ENCODE measurements at regions not wholly inside any gene's neighbourhood (a gene's known extent, or its start where the extent isn't known, plus 50 kb on each side); places are given as distances from the start of the nearest gene placed in this dataset.
A peak's percentile ranks its signal among the peaks of the same experiment; 100 is the strongest.

DNA sequence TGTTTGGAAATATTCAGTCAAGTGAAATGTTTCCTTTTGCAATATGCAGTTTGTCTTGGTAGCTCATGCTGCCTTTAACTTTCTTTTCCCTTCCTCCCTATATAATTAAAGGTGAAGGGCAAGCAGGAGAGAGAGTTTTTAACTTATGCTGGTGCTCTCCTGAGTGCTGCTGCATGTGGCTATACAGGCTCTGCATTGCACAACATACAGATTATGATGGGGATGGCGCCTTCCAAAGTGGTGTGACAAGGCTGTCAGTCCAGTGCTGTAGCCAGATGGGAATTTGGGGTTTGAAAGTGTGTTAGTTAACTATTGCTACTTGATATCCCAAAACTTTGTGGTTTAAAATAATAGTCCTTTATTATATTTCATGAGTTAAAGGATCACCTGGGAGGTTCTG lies 199.0 kb downstream of the ATP23 start:
- no peak for DNase-seq

DNA sequence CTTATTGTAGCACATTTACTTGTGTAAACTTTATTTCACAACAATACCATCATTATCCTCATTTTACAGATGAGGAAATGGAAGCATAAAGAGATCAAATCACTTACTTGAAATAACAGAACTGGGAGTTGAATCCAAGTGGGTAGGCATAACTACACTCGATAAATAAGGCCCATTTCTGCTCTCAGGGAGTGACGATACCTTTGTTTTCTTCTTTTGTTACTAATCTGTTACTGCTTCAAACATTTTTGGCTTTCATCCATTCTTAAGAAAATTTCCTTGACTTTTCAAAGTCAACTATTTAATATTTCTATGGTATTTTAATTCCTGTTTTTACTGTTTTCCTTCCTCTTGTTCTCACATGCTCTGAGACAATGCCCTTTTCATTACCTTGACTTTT lies 201.6 kb downstream of the ATP23 start:
- no peak for DNase-seq

DNA sequence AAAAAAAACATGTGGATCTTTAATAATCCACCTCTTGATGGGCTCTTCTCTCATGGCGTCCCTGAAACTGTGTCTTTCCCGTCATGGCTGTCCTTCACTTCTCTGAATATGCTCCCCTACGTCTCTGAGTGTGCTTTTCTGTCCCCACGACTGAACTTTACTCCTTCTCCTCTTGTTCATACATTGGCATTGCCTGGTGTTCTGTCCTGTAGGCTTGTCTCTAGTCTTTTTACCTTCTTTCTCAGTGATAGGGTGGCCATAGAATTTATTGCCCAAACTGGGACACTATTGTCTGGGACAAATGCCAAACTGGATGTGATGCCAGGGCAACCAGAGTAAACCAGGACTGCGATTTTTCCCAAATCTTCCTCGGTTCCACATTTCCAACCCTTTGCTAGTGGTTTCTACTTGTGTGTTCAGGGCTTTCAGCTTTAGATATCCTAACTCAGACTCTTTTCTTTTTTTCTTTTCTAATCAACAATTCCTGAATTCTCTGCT lies 202.2 kb downstream of the ATP23 start:
- no peak for DNase-seq

DNA sequence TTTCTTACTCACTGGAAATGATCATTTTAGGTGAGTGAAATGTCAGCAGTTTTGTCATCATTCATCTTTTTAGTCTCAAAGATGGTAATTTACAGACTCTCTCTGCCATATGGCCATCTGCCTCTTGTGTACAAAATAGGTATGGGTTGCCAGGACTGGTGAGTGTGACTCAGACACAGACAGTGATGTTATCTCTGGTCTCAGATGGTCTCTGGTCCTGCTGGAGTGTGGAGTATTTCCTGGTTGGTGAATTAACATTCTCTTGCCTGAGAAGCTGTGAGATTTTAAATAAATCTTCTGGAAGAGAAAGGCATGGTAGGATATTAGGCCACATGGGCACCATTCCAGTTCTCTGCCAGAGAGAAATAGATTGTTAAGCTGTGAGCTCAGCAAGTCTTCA lies 207.0 kb downstream of the ATP23 start:
- DNase-seq, result peak; percentile 18

DNA sequence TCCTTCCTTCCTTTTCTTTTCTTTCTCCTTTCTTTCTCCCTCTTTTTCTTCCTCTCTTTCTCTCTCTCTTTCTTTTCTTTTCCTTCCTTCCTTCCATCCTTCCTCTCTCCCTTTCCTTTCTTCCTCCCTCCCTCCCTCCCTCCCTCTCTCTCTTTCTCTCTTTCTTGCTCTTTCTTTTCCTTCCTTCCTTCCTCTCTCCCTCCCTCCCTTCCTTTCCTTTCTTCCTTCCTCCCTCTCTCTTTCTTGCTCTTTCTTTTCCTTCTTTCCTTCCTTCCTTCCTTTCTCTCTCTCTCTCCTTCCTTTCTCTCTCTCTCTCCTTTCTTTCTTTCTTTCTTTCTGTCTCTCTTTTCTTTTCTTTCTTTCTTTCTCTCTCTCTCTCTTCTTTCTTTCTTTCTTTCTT lies 207.6 kb downstream of the ATP23 start:
- no peak for DNase-seq

DNA sequence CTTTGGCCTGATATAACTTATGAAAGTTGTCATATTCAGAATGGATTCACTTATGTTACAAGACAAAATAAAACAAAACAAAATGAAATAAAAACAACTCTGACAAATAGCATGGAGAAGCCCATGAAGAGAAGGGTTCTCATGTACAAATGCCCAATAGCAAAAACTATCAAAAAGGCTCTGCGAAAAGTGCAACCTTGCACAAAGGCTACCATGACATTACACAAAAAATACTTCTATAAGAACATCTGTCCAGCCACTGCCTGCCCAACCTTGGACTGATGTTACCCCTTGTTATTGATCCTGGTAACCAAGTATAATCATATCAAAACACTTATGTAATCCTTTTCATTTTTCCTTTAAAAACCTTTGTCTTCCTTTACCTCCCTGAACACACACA lies 213.0 kb downstream of the ATP23 start:
- no peak for DNase-seq

DNA sequence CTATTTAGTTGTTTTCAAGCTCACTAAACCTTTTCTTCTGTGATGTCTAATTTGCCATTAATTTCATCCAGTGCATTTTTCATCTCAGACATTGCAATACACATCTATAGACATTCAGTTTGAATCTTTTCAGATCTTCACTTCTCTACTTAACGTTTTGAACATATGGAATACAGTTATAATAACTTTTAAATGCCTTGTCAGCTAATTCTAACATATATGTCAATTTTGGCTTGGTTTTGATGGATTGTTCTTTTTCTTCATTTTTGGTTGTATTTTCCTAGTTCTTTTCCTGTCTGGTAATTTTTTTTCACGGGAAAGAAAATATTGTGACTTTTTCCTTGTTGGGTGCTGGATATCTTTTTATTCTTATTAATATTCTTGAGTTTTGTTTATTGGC lies 215.3 kb downstream of the ATP23 start:
- no peak for DNase-seq

DNA sequence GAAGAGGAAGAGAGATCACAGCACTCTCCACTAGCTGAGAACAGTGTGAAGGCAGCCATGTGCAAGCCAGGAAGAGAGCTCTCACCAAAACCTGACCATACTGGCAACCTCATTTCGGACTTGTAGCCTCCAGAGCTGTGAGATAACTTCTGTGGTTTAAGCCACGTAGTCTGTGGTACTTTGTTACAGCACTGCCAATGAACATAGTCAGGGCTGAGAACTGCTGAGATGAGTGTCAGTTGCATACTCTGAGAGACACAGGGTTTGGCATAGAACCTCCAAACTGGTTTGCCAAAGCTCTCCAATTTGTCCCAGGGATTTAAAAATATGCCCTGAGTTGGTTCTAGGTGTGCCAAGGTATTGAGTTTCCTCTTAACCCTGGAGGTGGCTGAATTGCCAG lies 218.6 kb downstream of the ATP23 start:
- DNase-seq, result no peak

DNA sequence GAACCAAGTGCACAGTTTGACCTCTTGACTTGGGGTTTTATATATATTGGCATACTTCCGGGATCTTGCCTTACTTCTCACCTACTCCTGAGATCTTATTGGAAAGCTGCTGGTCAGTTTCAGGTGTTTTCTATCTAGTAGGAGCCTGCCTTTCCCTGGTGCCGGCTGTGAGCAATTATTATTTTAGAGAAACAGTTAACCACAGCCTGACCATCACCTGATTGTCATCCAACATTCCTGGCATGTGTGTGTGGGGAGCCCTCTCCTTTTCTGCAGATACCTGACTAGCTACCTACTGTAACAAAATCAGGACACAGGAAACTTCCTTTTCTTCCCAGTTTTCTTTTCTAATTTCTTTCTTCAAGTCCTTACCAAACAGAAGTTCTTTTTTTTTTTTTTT lies 220.4 kb downstream of the ATP23 start:
- DNase-seq, result no peak

DNA sequence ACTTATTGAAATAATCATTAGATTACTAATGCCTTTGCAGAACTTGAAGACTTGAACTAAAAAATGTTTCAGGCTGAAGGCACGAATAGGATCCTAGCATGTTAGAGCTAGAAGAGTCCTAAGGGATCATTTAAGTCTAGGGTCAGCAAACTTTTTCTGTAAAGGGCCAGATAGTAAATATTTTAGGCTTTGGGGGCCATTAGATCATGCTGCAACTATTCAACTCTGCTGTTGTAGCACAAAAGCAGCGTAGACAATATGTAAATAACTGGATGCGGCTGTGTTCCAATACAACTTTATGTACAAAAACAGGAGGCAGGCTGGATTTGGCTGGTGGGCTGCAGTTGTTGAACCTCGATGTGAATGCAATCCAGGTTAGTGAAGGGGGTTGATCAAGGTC lies 221.7 kb downstream of the ATP23 start:
- DNase-seq, result no peak

DNA sequence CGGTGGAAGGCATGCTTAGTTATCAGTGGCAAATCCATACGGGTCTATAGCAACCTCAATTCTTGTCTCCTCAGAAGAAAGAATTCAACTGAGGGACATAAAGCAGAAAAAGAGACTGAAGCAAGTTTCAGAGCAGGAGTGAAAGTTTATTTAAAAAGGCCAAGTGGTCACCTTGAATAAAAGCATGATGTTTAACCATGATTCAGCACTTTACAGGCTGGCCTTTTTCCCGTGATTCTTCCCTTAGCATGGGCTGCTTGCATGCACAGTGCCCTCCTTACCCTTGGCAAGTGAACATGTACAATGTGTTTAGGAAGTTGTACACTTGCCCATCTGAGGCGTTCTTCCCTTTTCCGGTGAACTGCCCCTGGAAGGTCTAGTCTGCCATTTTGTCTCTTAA lies 225.3 kb downstream of the ATP23 start:
- no peak for DNase-seq

DNA sequence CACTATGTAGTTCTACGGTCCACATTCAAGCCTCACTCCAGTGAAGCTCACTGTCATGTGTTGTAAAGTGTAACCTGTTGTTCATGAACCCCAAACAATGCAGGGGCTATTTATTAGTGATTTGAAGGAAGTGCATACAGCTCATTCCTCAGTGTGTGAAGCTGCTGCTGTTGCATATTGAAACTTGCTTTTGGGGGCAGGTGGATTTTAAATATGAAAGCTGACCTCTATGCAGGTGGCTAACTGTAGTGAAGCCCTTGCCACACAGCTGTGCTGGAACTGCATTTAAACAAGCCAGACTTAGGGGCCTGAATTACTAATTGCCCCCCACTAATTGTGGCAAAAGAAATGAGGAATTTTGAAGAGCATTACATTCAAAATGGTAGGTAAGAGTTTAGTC lies 226.3 kb downstream of the ATP23 start:
- DNase-seq, result no peak

DNA sequence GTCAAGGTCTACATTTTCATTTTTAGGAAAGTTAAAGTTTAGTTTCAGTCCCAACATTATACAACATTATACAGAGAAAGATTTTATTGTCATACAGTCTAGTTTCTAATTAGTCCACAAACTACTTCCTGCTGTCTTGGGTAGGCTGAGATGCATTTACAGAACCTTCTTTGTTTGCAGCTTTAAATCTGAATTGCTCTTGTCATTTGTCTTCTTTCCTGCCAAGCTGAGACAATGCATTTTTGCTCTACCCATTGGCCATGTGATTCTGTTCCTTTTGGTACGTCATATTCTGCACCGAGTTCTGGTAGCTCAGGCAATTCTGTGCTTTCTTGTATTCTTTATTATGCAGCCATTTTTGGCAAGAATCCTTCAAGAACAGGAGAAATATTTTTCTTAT lies 228.5 kb downstream of the ATP23 start:
- DNase-seq, result no peak

DNA sequence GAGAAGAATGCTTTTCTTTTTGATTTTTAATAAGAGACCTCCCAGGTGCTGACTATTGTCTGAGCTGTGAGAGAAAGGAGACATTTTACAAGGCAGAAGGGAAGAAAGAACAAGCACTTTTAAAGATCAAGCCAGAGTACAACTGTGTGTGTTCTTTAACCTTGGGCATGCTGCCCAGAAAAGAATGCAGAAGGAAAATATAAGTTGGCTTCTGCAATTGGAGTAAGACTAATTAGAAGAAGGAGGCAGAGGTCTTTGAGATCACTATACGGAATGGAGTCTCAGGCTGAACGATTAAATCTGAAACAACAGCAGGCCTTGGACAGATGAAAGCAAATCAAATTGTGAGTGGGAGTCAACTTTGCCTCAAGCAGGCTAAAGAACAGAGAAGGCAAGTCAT lies 230.5 kb downstream of the ATP23 start:
- DNase-seq, result no peak

DNA sequence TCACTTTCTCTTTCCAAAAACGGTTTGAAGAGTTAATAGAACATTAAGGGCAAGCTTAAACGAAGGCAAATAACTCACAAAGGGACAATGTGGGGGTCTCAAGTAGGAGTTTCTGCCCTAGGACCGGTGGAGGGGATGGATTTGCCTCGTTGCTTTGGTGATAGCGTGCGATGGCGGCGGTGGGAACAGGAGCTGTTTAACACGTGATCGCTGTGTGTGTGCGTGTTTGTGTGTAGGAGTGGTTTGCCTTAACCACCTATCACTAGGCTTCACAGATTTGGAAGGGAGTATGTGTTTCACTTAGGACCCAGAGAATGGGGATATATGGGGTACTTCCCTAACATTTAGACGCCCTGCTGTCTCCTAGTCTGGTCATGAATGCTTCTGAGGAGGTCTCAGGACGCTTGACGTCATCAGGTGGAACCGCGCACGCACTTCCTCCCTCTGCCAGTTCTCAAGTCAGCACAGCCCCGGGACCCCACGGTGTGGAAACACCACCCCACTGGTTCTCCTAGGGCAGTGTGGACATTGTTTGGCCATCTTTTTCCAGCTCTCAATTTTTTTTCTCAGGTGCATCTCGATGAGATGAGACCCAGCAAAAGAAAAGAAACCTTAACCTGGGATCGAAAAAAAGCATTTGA lies 231.2 kb downstream of the ATP23 start:
- no peak for DNase-seq

DNA sequence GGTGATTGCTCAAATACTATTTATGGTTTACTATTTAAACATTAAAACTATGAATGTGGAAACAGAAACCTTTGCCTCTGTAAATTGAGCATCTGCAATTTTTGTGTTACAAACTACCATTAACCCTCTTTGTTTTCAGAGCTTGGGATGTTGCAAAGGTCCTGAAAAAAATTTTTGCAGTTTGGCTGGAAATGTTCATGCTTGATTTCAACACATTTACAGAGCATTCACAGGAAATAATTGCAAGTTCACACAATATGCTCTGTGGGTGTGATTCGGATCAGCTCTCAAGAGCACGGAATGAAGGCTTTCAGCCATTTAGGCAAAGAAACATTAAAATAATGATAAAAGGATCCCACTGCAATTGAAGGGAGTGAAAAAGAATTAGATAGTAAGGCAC lies 232.9 kb downstream of the ATP23 start:
- DNase-seq, result no peak

DNA sequence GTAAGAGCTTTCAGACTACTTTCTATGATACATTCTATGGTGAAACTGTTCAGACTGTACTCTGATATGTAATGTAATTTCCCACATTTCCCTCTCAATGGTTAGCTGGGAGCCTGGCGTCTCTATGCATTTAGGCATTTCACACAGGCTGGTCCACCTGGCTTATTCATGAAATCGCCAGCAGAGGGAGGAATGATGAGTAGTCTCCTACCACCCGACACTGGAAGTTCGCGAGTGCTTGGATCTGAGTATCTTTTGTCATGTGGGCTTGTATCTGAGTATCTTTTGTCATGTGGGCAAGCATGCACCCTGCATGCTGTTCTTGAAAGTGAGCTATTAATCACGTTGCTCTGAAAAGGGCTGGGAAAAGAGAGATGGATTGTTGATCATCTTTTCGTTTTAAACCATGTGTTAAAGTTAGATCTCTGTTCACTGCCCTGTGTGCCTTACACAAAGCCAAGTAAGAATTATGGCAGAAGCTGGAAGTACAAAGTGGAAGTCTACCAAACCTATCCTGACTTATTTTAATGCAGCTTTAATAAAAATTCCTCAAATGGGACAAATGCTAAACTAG lies 235.0 kb downstream of the ATP23 start:
- DNase-seq, result peak; percentile 60

DNA sequence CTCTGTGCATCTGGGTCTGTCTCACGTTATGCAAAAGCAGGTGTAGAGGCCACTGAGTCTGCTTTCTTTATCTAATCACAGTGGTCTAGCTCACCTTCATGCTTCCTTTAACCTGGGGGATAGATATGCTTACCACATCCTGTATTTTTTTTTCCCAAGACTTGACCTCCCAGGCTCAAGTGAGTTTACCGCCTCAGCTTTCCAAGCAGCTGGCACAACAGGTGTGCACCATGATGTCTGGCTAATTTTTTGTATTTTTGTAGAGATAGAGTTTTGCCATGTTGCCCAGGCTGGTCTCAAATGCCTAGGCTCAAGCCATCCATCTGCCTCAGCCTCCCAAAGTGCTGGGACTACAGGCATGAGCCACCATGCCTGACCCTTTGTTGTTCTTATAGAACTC lies 236.0 kb downstream of the ATP23 start:
- DNase-seq, result no peak

DNA sequence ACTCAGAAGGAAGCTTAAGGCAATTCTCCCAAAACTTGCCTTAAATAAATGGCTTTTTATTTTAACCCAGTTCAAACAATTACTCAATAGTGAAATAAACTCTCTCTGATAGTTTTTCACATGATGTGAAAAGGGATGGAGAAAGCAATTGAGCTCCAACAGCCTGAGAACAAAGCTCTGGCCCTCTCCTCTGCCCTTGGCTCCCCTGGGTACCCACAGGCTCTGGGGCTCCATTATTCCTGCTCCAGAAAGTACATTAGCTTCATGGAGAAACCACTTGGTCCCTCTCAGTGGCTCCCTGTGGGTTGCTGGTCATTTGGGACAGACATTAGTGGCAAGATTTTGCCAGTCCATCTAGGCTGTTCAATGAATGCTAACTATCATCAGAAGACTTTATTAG lies 242.8 kb downstream of the ATP23 start:
- DNase-seq, result no peak

DNA sequence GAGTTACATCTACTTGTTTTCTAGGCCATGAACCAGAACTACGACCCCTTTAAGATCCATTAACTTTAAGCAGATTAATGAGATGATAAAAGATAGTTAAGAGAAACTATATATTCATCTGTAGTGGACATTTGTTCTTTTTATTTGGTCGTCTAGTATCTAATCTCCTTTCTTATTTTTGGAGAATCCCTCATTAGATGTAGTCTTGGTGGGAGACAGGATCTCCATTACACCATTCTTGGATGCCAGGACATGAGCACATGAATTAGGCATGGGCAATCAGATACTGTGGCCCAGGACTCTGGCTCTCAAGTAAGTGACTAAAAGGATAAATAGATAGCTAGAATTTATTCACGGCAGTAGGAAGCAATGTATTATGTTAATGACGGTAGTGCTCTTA lies 245.0 kb downstream of the ATP23 start:
- no peak for DNase-seq

DNA sequence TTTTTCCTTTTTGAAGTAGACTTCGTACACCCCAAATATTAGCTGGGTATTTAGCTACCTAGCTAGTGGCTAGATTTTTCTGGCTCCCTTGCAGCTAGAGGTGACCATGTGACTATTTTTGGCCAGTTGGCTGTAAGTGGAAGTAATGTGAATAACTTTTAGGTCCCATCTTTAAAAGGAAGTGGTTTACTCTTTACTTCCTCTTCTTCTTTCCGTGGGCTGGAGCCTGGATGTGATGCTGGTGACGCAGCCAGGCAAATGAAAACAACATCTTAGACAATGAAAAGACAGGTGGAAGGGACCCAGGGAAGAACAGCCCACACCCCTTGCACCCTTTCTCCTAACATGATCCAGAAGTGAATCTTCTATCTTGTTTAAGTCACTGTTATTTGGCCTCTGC lies 245.5 kb downstream of the ATP23 start:
- peak; percentile 18 for DNase-seq

DNA sequence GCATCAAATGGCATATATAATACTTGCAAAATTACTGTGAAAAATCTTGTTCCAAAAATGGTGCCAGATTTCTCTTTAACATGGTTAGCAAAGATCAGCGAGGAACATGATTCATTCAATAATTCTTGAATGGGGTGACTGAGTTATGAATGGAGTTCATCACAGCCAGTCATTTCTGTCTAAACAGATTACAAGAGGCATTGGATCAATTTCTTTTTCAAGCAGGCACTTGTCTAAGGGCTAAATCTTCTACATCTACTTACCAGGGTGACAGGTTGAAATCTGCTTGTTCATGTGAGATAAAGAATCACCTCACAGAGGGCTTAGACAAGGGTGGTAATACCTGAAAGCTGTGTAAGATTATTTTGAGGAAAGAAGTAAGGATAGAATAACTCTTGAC lies 247.7 kb downstream of the ATP23 start:
- DNase-seq, result no peak

DNA sequence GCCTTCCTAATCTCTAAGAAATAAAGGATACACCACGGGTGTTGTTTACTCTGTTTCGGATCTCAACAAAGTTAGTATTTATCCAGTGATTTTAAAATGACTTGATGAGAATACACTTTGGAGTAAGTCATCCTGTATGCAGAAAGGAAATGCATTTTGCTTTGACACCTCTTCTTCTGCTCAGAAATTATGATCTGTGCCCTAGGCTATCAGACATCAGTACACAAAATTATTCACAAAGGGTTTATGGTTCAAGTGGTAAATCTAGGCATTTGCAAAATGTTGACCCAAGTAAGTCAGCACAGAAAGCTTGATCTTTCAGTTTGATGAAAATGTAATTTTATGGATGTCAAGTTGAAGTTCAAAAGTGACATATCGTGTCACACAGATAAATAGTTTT lies 248.5 kb downstream of the ATP23 start:
- no peak for DNase-seq

DNA sequence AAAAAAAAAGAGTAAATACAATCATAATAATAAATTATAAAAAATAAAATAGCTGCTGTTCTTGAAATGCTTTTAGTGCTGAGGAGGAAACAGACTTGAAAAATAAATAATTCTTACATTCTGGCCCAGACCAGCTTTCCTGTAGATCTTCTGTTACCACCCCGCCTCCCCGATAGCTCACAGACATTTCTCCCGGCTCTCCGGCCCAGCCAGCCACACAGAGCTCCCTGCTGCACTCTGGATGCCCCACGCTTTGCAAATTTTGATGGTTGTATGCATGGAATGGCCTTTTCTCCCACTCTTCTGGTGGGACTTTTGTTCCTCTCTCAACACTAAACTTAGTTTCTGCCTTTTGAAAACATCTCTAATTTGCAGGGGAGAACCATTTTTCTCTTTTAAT lies 249.3 kb downstream of the ATP23 start:
- DNase-seq, result no peak

DNA sequence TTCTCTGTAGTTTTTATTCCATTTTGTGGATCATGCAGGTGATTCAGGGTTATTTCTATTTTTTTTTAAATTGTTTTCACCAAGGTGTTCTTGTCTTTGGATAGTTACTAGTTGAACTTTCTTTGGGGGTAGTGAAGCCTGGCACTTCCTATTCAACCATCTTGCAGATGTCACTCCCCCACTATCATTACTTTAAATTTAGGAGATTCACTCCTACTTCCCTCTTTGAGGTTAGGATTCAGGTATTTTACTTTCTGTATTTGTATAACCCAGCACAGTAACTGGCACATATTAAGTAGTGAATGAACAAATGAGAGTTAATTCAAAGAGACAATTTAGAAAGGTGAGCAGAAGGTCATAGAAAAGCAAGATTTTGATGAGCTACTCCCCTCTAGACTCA lies 255.6 kb downstream of the ATP23 start:
- no peak for DNase-seq
